Mesothelial cell of epicardium (in vitro differentiated cells): ENCODE measurements at regions not wholly inside any gene's neighbourhood (a gene's known extent, or its start where the extent isn't known, plus 50 kb on each side); places are given as distances from the start of the nearest gene placed in this dataset.

ENCODE experiments used
- DNase-seq, 2 experiments: peaks; one replicate each; pipeline ENCODE4 v3.0.0; 2021; ENCODE audit warnings: low spot score in 2 of 2; ENCODE audit not compliant: unreplicated experiment in 2 of 2
- H3K27ac Mint-ChIP-seq: 2 replicates; pipeline ENCODE4 v1.8.0; 2021; ENCODE audit warnings: mixed read lengths
- H3K27me3 Mint-ChIP-seq: 2 replicates; pipeline ENCODE4 v1.8.0; 2021; ENCODE audit warnings: low read depth, mixed read lengths
- H3K36me3 Mint-ChIP-seq: 2 replicates; pipeline ENCODE4 v1.8.0; 2021; ENCODE audit warnings: mixed read lengths
- H3K4me1 Mint-ChIP-seq: 2 replicates; pipeline ENCODE4 v1.8.0; 2021; ENCODE audit warnings: mixed read lengths
- H3K4me3 Mint-ChIP-seq: 2 replicates; pipeline ENCODE4 v1.8.0; 2021; ENCODE audit warnings: mild to moderate bottlenecking, moderate library complexity, mixed read lengths
- H3K9me3 Mint-ChIP-seq: 2 replicates; pipeline ENCODE4 v1.8.0; 2021; ENCODE audit warnings: mixed read lengths
- CTCF ChIP-seq: fragments of 200-600 bp; sonication (generic); IDR thresholded peaks from one replicate; pipeline ENCODE4 v1.5.0; 2021; ENCODE audit warnings: antibody characterized with exemption; ENCODE audit not compliant: unreplicated experiment

- Mint-ChIP-seq H3K27ac (no peak overlapping the region), H3K9me3 (peaks cover 22% of the 10 kb centered on the region), H3K27me3 (no peaks in the 10 kb centered on the region), H3K4me3 (no peak overlapping the region), H3K4me1 (peaks cover 20% of the 10 kb centered on the region), H3K36me3 (no peaks in the 10 kb centered on the region)
- DNase-seq: no peak
- no peak for TF ChIP-seq CTCF
Measured at GRCh38 chr1:102071451-102071850, 74.7 kb upstream of the OLFM3 start.

GRCh38 chr1:102050556-102050955 is 53.8 kb upstream of the OLFM3 start:
- no peak for TF ChIP-seq CTCF
- H3K4me1 Mint-ChIP-seq: peaks cover 3% of the 10 kb centered on the region
- DNase-seq: no peak
- H3K36me3 Mint-ChIP-seq: no peaks in the 10 kb centered on the region
- H3K4me3 Mint-ChIP-seq: no peak overlapping the region
- H3K27ac Mint-ChIP-seq: no peak overlapping the region
- peaks cover 10% of the 10 kb centered on the region for H3K9me3 Mint-ChIP-seq
- no peaks in the 10 kb centered on the region for H3K27me3 Mint-ChIP-seq

- Mint-ChIP-seq H3K27me3 (peaks cover 2% of the 10 kb centered on the region), H3K27ac (no peak overlapping the region), H3K4me3 (no peak overlapping the region), H3K36me3 (no peaks in the 10 kb centered on the region), H3K9me3 (peaks cover 3% of the 10 kb centered on the region), H3K4me1 (peaks cover 3% of the 10 kb centered on the region)
- DNase-seq: no peak
- no peak for TF ChIP-seq CTCF
Measured at GRCh38 chr1:102047724-102048123, 51.0 kb upstream of the OLFM3 start.
